Endodermal cell (in vitro differentiated cells): ENCODE measurements at regions not wholly inside any gene's neighbourhood (a gene's known extent, or its start where the extent isn't known, plus 50 kb on each side); places are given as distances from the start of the nearest gene placed in this dataset.

ENCODE experiments used
- DNase-seq: peaks from one replicate; pipeline ENCODE4 v3.0.0-alpha.2; 2017
- H3K27ac ChIP-seq: 2 replicates; pipeline ENCODE4 v1.5.1; 2013; ENCODE audit warnings: mild to moderate bottlenecking, low read depth, low read length, moderate library complexity
- H3K27me3 ChIP-seq: 2 replicates; pipeline ENCODE4 v1.6.1; 2013; ENCODE audit warnings: mild to moderate bottlenecking, low read length, moderate library complexity; ENCODE audit not compliant: insufficient read depth, control insufficient read depth, poor library complexity, severe bottlenecking
- H3K36me3 ChIP-seq: 2 replicates; pipeline ENCODE4 v1.7.0; 2013; ENCODE audit warnings: mild to moderate bottlenecking, low read length, moderate library complexity; ENCODE audit not compliant: control insufficient read depth, insufficient read depth
- H3K4me1 ChIP-seq: one replicate; pipeline ENCODE4 v1.7.0; 2013; ENCODE audit warnings: low read length; ENCODE audit not compliant: control insufficient read depth, insufficient read depth
- H3K4me3 ChIP-seq: 2 replicates; pipeline ENCODE4 v1.5.1; 2013; ENCODE audit warnings: mild to moderate bottlenecking, low read length, moderate library complexity
- H3K9ac ChIP-seq: 2 replicates; pipeline ENCODE4 v1.6.1; 2013; ENCODE audit warnings: mild to moderate bottlenecking, low read length, moderate library complexity; ENCODE audit not compliant: poor library complexity, severe bottlenecking; ENCODE audit errors: extremely low read depth
- H3K9me3 ChIP-seq: 2 replicates; pipeline ENCODE4 v1.6.1; 2013; ENCODE audit warnings: mild to moderate bottlenecking, low read length, moderate library complexity; ENCODE audit not compliant: control insufficient read depth
- H3K27ac Mint-ChIP-seq: 2 replicates; pipeline ENCODE4 v1.8.0; 2020; ENCODE audit warnings: mixed read lengths
- H3K27me3 Mint-ChIP-seq: 2 replicates; pipeline ENCODE4 v1.8.0; 2021; ENCODE audit warnings: mild to moderate bottlenecking, mixed read lengths; ENCODE audit not compliant: insufficient read depth
- H3K36me3 Mint-ChIP-seq: 2 replicates; pipeline ENCODE4 v1.8.0; 2020; ENCODE audit warnings: low read depth, mixed read lengths
- H3K4me1 Mint-ChIP-seq: 2 replicates; pipeline ENCODE4 v1.8.0; 2020; ENCODE audit warnings: mixed read lengths
- H3K4me3 Mint-ChIP-seq: 2 replicates; pipeline ENCODE4 v1.8.0; 2020; ENCODE audit warnings: mild to moderate bottlenecking, moderate library complexity, mixed read lengths
- H3K9me3 Mint-ChIP-seq: 2 replicates; pipeline ENCODE4 v1.8.0; 2020; ENCODE audit warnings: mild to moderate bottlenecking, mixed read lengths
- CTCF ChIP-seq: fragments of 200-600 bp; sonication (generic); conservative IDR thresholded peaks from 2 replicates; pipeline ENCODE4 v1.5.0; 2021; ENCODE audit warnings: antibody characterized with exemption, mild to moderate bottlenecking
- WGBS, 2 experiments: methylation state at CpG; one replicate each; pipeline versions ENCODE4 v1.1.5 to v1.1.7; 2013; ENCODE audit warnings: missing lambda C conversion rate in 2 of 2, mixed read lengths in 1 of 2; ENCODE audit not compliant: insufficient coverage in 1 of 2, insufficient read length in 1 of 2; 5-methylcytosine and 5-hydroxymethylcytosine counted together

- Mint-ChIP-seq H3K4me3 (no peak overlapping the region), H3K27me3 (no peaks in the 10 kb centered on the region), H3K4me1 (no peaks in the 10 kb centered on the region), H3K9me3 (no peaks in the 10 kb centered on the region), H3K27ac (no peak overlapping the region), H3K36me3 (no peaks in the 10 kb centered on the region)
- WGBS, 2 experiments = 71 to 88% methylated on average over 2 to 3 of the region's 3 CpGs
- Histone ChIP-seq H3K27me3 (no peaks in the 10 kb centered on the region), H3K36me3 (no peaks in the 10 kb centered on the region), H3K9me3 (no peaks in the 10 kb centered on the region), H3K4me1 (no peaks in the 10 kb centered on the region), H3K27ac (no peak overlapping the region), H3K4me3 (no peak overlapping the region), H3K9ac (no peak overlapping the region)
- no peak for DNase-seq
- no peak for TF ChIP-seq CTCF
Measured at GRCh38 chr2:142521492-142521891, 356.0 kb upstream of the KYNU start.

DNA sequence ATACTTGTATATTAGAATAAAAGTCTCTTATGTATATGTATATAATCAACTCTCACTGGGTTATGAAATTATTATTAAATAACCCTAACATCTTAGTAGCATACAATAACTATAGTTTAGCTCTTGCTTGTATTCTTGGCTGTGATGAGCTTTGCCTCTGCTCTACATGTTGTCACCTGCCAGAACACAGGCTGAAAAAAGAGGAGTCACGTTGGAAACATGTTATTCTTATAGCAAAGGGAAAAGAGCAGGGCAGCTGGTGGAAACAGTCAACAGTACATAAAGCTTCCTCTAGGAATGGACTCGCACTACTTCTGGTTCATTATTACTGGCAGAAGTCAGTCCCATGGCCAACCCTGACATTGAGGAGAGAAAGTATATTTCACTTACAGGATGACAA is 362.0 kb upstream of the KYNU start:
- Histone ChIP-seq H3K9me3 (no peaks in the 10 kb centered on the region), H3K27me3 (no peaks in the 10 kb centered on the region), H3K4me3 (no peak overlapping the region), H3K9ac (no peak overlapping the region), H3K4me1 (peaks cover 6% of the 10 kb centered on the region), H3K36me3 (no peaks in the 10 kb centered on the region), H3K27ac (no peak overlapping the region)
- DNase-seq = no peak
- Mint-ChIP-seq H3K4me3 (no peak overlapping the region), H3K9me3 (no peaks in the 10 kb centered on the region), H3K27me3 (no peaks in the 10 kb centered on the region), H3K27ac (no peak overlapping the region), H3K4me1 (peaks cover 8% of the 10 kb centered on the region), H3K36me3 (no peaks in the 10 kb centered on the region)
- TF ChIP-seq CTCF = no peak
- WGBS, 2 experiments = 91 to 100% methylated on average over 2 of the region's 2 CpGs

GRCh38 chr2:142509401-142509800 is 368.1 kb upstream of the KYNU start:
- H3K9me3 ChIP-seq = no peaks in the 10 kb centered on the region
- Mint-ChIP-seq H3K9me3 (no peaks in the 10 kb centered on the region), H3K4me3 (no peak overlapping the region), H3K4me1 (peaks cover 6% of the 10 kb centered on the region), H3K27ac (no peak overlapping the region), H3K36me3 (no peaks in the 10 kb centered on the region), H3K27me3 (no peaks in the 10 kb centered on the region)
- WGBS, 2 experiments = 93% methylated on average over 3 of the region's 3 CpGs; no CpG with 5 or more reads in 1 of the 2 experiments
- H3K9ac ChIP-seq = no peak overlapping the region
- no peak overlapping the region for H3K4me3 ChIP-seq
- H3K27me3 ChIP-seq = no peaks in the 10 kb centered on the region
- no peak for DNase-seq
- no peak for TF ChIP-seq CTCF
- H3K36me3 ChIP-seq = no peaks in the 10 kb centered on the region
- H3K27ac ChIP-seq = no peak overlapping the region
- peaks cover 4% of the 10 kb centered on the region for H3K4me1 ChIP-seq
